Dedifferentiated amniotic fluid mesenchymal stem cell (primary cell): ENCODE measurements at regions not wholly inside any gene's neighbourhood (a gene's known extent, or its start where the extent isn't known, plus 50 kb on each side); places are given as distances from the start of the nearest gene placed in this dataset.
"Not testable (repeated sequence)": the region's sequence is repeated elsewhere in the genome, so short reads cannot be mapped to it uniquely, and the experiment has no call there.

ENCODE experiments used
- DNase-seq: peaks from one replicate; pipeline ENCODE4 v3.0.0-alpha.2; 2016; ENCODE audit errors: extremely low spot score

DNA sequence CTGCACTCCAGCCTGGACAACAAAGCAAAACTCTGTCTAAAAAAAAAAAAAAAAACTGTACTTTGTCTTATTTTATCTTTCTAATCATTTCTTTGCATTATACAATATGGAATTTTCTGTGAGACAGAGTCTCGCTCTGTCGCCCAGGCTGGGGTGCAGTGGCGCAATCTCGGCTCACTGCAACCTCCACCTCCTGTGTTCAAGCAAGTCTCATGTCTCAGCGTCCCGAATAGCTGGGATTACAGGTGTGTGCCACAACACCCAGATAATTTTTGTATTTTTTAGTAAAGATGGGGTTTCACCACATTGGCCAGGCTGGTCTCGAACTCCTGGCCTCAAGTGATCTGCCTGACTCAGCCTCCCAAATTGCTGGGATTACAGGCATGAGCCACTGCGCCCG lies 90.0 kb downstream of the MRPL14 start:
- DNase-seq: not testable (repeated sequence)

GRCh38 chr6:44036699-44037101 lies 90.6 kb downstream of the MRPL14 start:
- no peak for DNase-seq

- DNase-seq: no peak
Measured at GRCh38 chr6:44036196-44036595, 91.1 kb downstream of the MRPL14 start.

- DNase-seq: no peak
Measured at GRCh38 chr6:44035621-44036020, 91.6 kb downstream of the MRPL14 start.

GRCh38 chr6:44034931-44035345 lies 92.3 kb downstream of the MRPL14 start:
- no peak for DNase-seq

DNA sequence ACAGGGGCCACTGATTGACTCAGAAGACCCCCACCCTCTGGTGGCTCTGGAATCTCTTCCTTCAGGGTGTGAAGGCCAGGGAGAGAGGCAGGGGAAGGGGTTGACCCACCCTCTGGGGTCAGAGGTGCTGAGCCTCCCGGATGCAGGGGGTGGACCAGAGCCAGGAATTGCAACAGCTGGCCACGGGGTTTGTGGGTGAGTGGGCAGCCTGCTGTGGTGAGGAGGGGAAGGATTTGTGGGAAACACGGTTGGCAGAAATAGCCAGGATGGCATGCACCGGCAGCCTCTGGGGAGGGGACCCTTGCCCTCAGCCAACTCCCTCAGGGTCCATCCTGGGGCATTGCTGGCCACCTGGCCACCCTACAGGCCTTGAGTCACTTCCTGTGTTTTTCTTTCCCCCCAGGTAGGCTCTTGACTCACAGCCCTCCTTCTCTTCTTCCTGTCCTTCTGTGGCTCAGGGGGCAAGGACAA lies 92.8 kb downstream of the MRPL14 start:
- DNase-seq: no peak

DNA sequence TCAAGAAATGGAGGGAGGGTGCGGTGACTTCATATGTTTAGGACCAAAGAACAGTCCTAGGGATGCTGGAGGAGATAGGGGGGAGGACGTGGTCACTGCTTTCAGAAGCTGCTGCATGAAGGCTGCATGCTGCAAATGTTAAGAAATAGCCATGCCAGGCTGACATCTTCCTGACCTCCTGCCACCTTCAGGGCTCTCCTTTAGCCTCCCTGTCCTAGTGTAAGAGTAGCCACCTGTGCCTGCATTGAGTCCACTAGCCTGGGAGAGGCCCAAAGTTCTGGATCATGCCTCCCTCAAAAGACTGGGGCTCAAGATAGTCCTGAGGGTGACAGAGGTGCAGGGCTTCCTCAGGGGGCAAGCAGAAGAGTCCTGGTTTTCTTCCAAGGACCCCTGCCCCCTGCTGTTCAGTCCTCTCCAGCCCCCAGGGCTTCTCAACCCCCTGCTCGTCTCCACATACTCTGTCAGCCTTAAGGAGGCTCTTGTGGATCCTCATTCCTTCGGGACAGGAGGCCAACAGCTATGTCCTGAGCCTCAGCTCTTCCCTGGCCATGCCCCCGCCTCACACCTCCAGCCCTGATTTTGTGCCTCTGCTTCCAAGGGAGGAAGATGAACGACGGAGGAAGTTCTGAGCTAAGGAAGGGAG lies 96.3 kb downstream of the MRPL14 start:
- no peak for DNase-seq

- peak; percentile 76 for DNase-seq
Measured at GRCh38 chr6:44029444-44030185, 97.6 kb downstream of the MRPL14 start.

DNA sequence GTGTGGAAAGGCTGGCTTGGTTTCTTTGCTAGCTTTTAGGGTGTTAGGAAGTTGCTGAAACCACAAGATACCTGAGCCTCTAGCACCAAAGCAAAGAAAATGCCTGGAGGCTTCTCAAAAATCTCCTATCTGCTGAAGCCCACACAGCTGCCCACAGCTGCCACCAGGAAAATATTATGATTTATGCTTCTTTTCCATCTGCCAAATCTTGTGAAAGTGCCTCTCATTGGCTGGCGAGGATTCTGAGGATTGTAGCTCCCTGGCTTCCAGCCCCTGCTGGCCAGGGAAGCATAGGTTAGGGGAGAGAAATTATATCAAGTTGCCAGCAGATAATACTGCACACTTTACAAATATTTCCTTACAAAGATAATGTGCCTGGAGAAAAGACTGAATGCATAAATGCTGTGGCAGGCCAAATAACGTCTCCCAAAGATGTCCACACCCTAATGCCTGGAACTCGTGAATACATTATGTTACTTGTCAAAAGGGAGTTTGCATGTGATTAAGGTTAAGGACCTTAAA lies 98.4 kb downstream of the MRPL14 start:
- DNase-seq: no peak

- no peak for DNase-seq
Measured at GRCh38 chr6:44025226-44025625, 102.0 kb downstream of the MRPL14 start.

GRCh38 chr6:44024574-44025219 lies 102.6 kb downstream of the MRPL14 start:
- DNase-seq: no peak

- no peak for DNase-seq
Measured at GRCh38 chr6:44023586-44024454, 103.4 kb downstream of the MRPL14 start.

GRCh38 chr6:44022671-44023352 lies 104.4 kb downstream of the MRPL14 start:
- DNase-seq: no peak

DNA sequence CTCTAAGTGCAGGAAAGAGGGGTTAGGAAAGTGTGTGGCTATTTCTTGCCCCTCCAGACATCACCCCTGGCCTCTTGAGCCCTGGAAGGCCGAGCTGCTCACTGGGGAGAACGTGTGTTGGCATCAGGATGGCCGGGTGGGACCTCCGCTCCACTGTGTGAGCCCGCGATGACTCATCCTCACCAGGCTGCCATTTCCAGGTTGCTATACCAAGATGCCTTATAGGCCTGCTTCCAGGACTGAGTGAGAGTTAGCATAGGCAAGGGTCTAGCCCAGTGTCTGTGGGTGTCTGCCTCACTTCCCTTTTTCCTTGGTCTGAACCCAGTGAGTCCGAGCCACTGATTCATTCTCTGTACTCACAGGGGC lies 105.0 kb downstream of the MRPL14 start:
- DNase-seq: no peak

DNA sequence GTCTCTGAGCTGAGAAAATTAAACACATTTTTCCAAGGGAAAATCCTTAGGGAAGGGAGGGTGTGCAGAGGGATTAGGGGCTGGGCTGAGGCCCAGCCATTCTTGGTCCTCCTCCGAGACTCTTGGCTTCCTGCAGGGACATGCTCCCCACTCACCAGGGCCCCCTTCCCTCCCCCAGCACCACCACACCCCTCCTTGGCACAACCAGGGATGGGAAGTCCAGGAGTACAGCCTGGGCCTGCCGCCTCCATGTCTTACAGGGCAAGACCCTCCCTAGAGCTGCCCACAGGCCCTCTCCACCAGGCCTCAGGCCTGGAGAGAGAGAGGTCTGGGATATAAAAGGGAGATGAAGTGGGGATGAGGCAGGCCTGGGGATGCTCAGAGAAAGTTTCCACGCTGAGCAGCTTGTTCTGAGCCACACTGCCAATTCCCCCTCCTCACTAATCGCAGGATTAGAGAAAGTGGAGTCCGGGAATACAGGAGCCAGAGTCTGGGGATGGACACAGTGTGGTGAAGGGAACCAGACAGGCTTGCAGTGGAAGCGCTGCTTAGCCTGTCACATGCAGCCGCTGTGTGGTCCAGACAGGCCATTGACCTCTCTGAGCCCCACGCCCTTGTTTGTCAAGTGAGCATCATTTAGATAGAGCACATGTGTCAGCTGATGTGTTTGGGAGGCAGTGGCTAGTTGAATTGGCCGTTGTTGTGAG lies 105.5 kb downstream of the MRPL14 start:
- no peak for DNase-seq

- DNase-seq: no peak
Measured at GRCh38 chr6:44020664-44021425, 106.4 kb downstream of the MRPL14 start.

- no peak for DNase-seq
Measured at GRCh38 chr6:44020148-44020547, 107.1 kb downstream of the MRPL14 start.

DNA sequence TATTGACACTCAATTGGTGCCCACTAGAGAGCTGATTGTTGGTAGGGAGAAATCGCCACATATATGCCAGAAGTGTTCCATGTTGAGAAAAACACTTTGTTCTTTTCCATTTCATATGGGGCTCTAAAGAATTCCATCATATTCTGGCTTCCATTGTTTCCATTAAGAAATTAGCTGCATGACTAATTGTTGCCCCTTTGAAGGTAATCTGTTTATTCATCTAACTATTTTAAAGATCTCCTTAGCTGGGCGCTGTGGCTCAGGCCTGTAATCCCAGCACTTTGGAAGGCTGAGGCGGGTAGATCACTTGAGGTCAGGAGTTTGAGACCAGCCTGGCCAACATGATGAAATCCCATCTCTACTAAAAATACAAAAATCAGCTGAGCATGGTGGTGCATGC lies 109.9 kb downstream of the MRPL14 start:
- DNase-seq: not testable (repeated sequence)

DNA sequence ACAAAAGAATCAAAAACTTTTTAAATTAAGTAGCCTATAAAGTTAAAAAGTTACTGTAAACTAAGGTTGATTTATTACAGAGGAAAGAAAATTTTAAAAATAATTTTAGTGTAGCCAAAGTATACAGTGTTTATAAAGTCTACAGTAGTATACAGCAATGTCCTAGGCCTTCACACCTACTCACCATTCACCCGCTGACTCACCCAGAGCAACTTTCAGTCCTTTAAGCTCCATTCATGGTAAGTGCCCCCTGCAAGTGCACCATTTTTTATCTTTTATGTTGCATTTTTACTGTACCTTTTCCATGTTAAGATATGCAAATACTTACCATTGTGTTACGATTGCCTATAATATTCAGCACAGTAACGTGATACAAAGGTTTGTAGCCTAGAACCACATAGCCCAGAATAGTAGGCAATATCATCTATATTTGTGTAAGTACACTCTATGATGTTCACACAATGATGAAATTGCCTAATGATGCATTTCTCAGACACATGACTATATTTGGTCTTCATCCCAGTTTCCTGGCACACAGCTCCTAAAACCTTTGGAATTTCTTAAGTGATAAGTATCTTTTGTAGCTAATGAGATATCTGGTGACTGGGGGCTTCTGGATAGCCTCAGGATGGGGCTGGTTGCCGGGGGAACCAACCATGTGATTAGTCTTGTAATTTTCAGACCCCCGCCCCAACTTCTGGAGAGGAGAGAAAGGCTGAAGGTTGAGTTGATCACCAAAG lies 111.0 kb downstream of the MRPL14 start:
- no peak for DNase-seq
